Lung microvascular endothelial cell (primary cell): ENCODE measurements at regions not wholly inside any gene's neighbourhood (a gene's known extent, or its start where the extent isn't known, plus 50 kb on each side); places are given as distances from the start of the nearest gene placed in this dataset.
A peak's percentile ranks its signal among the peaks of the same experiment; 100 is the strongest.
"Not testable (repeated sequence)": the region's sequence is repeated elsewhere in the genome, so short reads cannot be mapped to it uniquely, and the experiment has no call there.

Experiments
- DNase-seq, 2 donors: peaks; one replicate each; pipeline versions ENCODE4 v3.0.0 to v3.0.0-alpha.2; 2010; ENCODE audit warnings: low read depth in 2 of 2

DNA sequence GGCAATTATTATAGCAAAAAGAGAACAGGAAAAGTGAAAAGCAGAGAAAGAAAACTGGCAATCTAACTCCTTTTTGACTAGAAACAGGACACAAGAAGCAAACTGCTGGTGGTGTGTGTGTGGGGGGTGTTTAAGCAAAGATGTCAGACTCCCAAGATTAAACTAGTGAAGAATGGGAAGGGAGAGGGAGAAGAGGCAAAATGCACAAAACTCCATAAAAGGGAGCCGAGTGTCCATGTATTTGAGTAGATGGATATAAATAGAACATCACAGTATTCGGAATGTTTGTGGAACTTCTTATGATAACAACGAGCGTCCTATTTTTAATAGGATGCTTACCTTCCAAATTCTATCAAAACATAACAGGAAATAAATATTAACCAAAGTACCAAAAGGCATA is 179.8 kb upstream of the TRIB2 start:
- DNase-seq, result no peak

DNA sequence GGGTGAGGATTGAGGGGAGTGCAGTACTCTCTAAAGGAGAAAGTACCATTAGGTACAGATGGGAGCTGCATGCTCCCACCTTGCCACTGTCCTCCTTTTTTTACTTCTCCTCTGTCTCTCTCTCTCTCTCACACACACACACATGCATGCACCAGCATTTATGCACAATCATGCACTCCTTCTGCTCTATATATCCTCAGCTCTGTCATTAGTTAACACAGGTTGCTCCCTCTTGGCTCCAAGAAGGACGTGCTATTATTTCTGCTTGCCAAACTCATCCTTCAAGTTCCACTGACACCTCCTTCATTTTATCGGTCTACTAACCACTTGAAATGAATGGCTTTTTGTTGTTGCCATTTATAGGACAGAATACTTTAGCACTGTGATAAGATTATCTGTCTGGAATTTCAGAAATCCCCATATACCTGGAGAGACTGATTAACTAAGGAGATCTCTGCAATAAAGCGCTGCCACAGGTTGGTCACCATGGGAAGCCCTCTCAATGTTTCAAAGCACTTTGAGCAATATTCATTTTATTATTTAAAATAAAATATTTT is 178.5 kb upstream of the TRIB2 start:
- DNase-seq, result no peak

DNA sequence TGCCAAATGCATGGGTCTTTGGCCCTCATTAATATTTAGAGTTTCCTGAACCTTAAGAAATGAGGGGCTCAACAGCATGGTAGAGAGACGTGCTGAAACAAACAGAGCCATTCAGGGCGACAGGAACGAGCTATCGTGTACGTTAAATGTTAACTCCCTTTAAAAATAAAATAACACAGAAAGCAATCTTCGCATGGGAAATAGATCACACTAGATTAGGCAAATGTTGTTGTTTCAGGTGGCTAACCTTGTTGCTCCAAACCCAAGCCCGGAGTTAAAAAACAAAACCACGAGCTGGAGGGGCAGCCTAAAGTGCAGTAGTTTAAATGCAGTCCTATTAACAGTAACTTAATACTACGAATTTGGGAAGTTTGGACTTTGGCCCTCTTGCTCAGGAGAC is 177.4 kb upstream of the TRIB2 start:
- no peak for DNase-seq

DNA sequence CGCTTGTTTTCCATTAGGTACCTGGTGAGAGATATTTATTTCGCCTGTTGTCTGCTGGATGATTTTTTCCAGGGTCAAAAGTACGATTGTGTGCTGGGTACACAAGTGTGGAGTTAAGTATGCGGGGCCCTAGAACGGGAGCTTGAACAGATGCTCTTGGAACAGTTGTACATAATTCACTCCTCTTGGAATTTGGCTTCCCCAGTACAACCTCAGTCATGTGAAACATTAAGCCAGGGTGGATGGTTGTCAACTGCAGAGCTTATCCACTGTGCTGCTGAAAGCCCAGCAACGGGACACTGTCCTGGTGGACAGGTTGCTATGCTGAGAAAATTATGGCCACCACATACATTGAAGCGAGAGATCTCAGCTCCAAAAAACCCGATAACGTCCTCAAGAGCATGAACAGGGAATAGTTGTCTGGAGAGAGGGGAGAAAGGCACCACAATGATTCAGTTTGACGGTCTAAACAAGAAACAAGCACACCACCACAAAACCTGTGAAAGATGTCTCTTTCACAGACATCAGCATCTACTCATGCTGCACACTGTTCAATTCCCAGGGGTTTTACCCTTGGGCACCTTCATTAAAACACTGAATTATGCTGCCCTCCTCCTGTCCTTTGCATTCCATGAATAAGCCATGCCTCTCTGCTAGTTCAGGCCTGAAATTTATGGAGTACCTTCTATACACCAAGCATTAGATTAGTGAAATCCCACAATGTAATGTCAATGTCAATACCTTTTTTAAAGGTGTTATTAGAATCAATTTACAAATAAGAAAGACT is 176.8 kb upstream of the TRIB2 start:
- no peak for DNase-seq

DNA sequence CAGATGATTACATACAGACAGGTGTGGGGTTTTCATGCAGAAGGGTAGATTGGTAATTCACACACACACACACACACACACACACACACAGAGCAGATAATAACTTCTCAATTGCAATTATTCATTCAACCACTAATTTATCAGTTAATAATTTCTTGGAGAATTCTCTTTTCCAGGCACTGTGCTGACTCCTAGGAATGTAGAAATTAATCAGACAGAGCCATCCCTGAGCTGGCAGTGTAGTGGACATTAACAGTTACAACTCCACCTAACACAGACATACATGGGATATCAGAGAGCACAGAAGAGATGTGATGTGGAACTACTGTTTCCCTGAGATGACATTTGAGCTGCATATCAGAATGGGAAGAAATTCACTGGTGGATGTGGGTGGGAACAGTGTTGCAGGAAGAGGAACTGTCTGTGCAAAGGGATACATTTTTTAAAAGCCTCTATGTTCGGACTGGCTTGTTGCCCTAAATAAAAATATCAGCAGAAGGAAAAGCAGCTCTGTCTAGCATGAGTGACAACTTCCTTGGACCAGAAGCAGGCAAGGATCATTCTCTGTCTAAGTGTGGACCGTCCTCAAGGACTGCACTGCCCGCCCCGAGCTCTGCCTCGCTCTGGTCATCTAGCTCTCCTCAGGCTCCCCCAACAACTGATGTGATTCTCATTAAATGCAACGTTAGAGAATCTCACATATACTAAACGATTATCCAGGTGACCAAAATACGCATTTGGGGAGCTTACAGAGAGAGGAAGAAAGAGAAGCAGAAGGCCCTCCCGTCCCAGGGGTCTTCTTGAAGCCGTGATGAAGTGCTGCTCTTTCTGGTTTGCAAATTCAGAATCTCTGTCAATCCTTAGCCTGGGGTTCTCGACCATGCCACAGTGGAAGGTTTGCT is 173.4 kb upstream of the TRIB2 start:
- DNase-seq, result no peak

DNA sequence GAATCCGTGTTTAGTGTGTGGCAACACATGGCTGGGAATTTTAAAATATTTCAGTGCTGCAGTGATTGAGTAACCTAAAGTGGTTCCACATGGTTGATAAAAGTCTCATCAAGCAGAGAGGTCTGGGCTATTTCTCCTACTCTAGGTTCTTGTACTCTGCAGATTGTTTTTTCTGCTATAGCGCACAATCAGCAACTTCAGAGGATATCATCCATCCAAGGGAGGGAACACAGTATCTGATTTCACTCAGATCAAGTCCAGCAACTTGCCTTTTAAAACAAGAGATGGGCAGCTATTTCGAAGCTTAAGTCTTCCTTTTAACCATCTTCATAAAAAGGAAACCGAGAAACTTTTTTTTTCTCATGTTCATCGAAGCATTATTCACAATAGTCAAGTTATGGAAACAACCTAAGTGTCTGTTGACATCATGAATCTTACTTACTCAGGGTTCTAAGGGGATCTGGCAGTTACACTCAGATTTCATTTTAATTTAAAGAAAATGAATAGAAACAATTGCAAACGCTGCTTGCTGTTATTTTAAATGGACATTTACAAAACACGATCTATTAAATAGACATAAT is 172.7 kb upstream of the TRIB2 start:
- DNase-seq, result no peak

DNA sequence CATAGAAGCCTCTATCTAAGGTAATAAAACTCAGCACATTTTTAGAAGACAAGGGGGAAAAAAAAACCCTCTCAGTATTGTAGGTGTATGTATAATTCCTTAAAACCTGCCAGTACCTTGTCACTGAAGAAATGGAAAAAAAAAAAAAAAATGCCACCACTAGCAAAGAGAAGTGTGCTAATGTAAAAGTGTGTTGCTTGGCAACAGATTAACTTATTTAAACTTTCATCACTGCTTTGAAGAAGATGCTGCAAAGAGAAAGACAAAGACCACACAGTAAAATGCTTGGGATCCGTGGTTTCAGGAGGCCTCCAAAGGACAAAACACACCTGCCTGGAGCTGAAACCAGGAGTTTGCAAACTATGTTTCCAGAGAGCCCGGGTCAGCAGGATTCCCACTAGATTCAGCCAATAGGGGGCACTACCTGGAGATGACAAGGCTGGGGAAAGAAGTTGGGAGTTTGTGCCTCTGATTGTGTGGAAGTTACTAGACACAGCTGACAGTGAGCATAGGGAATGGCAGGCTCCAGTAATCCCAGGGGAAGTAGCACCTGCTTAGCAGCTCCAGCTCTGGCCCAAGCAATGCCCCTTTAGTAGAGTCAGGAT is 169.1 kb upstream of the TRIB2 start:
- DNase-seq, result no peak

DNA sequence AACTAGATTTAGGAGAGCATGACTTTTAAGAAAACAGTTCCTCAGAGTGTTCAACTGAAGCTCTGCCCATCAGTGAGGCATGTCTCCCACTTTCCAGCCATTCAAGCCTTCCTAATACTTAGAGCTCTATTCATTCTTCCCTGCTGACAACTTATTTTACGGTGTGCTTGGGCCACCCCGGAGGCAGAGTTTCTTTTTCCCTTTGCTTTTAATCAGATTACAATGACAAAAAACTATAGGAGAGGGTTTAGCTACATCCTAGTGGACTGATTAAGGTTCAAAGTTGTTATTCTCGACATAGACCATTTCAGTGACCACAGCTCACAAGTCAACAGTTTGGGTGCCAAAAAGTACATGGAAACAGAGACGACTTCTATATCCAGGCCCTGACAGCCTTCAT is 167.8 kb upstream of the TRIB2 start:
- DNase-seq, result no peak

DNA sequence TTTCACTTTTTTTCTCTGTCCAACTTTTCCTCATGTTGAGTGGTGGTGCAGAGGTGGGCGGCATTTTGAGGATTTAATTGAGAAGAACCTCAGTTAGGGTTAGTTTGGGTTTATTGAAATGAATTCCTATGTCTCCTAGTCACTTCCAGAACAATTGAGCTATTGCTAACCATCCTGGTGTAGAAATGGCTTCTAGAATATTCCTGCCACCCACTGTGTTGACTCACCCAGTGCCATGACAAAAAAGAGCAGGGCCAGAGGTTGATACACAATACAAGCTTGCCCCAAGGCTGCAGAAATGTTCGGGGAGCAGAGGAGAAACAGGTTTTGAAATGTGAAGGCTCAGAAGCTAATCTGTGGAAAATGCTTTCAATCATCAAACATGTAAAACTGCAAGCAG is 167.1 kb upstream of the TRIB2 start:
- DNase-seq, result no peak

DNA sequence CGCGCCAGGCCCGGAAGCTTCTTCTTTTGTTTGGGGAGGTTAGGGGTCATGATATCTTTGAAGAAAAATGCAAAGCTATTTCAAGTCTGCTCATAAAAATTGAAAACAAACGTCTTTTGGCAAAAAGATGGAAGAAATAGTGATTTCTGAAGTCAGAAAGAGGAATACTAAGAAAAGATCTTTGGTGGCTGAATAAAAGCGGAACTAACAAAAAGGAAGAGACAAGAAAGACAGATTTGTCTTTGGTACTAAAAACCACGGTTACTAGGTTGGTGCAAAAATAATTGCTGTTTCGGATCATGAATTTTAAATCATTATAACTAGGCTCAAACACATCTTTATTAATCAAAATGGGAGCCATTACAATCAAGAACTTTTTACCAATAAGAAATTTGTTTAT is 164.6 kb upstream of the TRIB2 start:
- no peak for DNase-seq

DNA sequence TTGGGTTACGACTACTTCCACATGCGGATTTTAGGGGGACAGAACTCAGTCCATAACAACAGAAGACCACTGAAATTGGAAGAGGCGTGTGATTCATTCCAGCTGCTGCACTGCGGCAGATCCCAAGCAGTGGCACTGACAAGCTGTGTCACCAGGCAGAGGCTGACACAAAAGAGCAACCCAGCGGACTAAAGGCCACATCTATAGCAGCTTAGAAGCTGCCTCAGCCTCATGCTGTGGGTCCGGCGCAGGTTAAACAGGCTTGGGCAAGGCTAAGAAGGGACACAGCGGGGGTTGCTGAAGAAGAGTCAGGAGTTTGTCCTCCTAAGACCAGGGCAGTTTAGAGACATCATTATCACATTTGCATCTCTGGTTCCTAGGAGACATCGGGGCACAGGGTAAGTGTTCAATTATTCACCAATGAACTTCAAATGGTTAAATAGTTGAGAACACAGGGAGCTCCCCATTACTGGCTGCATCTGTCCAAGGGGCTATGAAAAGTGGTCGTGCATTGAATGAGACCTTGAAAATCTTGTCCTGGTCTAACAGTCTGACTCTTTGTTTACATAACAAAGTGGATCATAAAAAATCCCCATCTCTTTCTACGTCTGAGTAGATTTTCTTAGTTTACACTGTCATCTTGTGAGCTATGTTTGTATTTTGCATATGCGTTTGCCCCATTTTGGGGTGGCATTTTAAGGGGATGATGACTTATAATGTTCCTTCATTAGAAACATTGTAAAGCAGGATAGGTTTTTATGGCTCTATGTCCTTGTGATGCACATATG is 162.3 kb upstream of the TRIB2 start:
- no peak for DNase-seq

DNA sequence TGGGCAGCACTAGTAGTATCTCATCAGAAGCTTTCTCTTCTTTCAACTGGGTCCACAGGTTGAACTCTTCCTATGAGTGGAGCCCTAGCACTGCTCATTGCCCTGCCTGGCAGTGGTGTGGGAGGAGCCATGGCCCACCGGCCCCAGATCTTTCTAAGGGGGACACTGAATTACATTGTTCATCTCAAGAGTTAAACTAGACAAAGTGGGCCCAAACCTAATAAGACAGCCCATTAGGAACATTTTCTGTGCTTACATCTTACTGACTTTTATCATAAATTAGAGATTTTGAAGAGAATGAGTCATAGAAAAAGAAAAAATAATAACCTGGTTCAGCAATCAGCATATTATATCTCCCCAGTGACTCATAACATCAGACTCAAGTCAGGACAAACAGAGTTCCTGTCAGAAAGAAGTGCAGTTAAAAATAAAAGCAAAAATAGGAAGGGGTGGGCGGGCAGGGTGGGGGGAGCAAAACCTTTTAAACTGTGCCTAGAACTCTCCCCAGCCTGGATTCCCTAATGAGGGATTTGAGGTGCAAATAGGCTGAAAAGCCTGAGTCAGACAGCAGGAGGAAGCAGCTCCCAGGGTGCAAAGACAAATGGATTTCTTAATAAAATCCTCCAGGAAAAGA is 161.6 kb upstream of the TRIB2 start:
- DNase-seq, result peak; percentile 46 to 69

DNA sequence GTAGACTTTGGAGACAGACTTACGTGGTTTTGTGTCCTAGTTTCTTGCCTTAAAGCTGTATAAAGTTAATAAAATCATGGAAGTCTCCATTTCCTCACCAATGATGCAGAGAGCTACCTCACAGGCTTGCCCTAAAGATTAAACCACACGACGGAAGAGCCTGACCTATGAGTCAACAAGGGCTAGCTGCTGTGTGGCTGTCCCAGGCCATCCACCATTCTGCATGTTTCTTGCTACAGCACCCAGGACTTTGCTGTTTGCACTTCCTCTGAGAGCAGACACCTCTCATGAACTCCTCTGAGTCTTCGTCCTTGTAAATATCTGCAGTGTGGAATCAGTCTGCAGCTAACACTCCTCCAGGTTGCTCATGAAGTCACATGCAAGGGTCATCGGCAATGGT is 160.0 kb upstream of the TRIB2 start:
- peak in 1 of 2 donors; percentile 68 for DNase-seq

DNA sequence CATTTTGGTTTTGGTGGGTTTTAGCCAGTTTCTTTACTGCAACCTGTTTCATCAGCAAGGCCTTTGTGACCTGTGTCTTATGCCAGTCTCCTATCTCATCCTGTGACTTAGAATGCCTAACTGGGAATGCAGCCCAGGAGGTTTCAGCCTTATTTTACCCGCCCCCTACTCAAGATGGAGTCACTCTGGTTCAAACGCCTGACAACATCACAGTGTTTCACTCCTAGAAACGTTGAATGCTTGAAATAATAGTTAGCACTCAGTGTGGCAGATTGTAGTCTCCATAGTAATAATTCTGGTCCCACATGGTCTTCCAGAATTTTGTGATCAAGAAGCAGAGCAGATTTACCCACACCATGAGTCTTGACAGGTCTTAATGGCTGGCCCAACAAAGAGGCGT is 159.0 kb upstream of the TRIB2 start:
- DNase-seq, result no peak

DNA sequence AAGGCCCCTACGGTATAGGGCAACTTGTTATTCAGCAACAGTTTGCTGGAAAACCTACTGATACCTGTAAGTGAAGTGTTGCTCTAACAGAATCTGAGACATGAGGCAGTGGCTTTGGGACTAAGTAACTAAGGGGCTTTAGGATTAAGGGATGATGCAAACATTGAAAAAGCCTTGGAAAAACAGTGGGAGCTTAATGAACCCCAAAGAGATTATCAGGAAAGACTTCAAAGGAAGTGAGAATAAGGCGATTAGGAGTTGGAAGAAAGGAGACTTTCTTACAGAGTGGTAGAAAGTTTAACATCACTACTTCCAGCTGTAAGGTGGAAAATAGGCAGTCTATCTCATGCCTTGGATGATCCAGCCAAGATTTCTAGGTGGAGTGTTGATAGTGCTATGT is 158.2 kb upstream of the TRIB2 start:
- no peak for DNase-seq

DNA sequence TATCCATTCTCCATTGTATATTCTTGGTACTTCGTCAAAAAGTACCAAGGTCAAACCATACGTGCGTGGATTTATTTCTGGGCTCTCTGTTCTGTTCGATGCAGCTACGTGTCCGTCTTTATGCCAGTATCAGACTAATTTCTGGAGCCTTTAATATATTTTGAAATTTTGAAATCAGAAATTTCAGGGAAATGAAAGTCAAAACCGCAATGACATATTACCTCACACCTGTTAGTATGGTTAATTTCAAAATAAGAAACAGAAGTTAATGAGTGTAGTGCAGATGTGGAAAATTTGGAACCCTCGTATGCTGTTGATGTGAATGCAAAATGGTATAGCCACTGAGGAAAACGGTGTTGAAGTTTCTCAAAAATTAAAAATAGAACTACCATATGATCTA is 156.1 kb upstream of the TRIB2 start:
- DNase-seq, result no peak

DNA sequence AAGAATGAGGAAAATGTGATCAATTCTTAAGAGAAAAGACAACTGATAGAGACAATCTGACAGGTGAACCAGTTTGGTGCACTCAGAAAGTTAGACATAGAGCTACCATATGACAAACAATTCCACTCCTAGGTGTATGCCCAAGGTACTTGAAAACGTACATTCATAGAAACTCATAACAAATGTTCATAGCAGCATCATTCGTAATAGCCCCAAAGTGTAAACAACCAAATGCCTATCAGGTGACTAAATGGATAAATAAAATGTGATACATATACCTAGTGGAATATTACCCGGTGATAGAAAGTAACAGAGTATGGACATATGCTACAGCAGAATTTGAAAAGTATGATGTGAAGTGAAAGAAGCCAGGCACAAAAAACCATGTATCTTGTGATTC is 149.3 kb upstream of the TRIB2 start:
- no peak for DNase-seq

DNA sequence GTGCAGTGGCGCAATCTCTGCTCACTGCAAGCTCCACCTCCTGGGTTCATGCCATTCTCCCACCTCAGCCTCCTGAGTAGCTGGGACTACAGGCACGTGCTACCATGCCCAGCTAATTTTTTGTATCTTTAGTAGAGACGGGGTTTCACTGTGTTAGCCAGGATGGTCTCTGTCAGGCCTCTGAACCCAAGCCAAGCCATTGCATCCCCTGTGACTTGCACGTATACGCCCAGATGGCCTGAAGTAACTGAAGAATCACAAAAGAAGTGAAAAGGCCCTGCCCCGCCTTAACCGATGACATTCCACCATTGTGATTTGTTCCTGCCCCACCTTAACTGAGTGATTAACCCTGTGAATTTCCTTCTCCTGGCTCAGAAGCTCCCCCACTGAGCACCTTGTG is 147.2 kb upstream of the TRIB2 start:
- DNase-seq, result not testable (repeated sequence)

DNA sequence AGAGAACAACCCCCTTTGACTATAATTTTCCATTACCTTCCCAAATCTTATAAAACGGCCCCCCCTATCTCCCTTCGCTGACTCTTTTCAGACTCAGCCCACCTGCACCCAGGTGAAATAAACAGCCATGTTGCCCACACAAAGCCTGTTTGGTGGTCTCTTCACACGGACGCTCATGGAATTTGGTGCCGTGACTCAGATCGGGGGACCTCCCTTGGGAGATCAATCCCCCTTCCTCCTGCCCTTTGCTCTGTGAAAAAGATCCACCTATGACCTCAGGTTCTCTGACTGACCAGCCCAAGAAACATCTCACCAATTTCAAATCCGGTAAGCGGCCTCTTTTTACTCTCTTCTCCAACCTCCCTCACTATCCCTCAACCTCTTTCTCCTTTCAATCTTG is 146.8 kb upstream of the TRIB2 start:
- not testable (repeated sequence) for DNase-seq

DNA sequence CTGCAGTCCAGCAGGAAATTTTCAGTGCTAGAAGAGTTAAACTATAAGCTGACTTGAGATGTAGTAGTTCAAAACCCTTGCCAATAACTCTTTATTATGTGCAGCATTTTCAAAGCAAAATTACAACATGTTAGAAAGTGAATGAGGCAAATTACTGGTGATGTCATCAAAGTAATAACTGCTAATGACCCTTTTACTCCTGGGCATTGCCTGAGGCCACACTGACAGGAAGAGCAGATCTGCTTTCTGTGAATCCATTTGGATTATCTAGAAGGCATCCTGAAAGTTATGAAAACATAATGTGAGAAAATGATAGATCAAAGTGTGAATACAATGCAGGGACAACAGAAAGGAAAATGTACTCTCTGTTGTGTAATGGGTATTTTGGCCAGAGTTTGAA is 139.6 kb upstream of the TRIB2 start:
- DNase-seq, result no peak
